HG03469 (cell line): ENCODE measurements at regions not wholly inside any gene's neighbourhood (a gene's known extent, or its start where the extent isn't known, plus 50 kb on each side); places are given as distances from the start of the nearest gene placed in this dataset.

Experiments
- ATAC-seq: cut with Tn5 transposase; IDR thresholded peaks from one replicate; pipeline ENCODE4 v1.9.1; 2021; ENCODE audit warnings: mild to moderate bottlenecking, moderate library complexity, moderate number of reproducible peaks; ENCODE audit not compliant: unreplicated experiment

GRCh38 chr11:80157447-80157846 is 716.6 kb upstream of the TENM4 start:
- ATAC-seq, result no peak

GRCh38 chr11:80156062-80156461 is 715.2 kb upstream of the TENM4 start:
- no peak for ATAC-seq

GRCh38 chr11:80155412-80156017 is 714.7 kb upstream of the TENM4 start:
- no peak for ATAC-seq

- no peak for ATAC-seq
Observed at GRCh38 chr11:80146232-80146631, 705.4 kb upstream of the TENM4 start.

- no peak for ATAC-seq
Observed at GRCh38 chr11:80144897-80145594, 704.2 kb upstream of the TENM4 start.

- no peak for ATAC-seq
Observed at GRCh38 chr11:80136991-80137390, 696.2 kb upstream of the TENM4 start.

GRCh38 chr11:80129396-80129795 is 688.6 kb upstream of the TENM4 start:
- no peak for ATAC-seq

- no peak for ATAC-seq
Observed at GRCh38 chr11:80122211-80122610, 681.4 kb upstream of the TENM4 start.

GRCh38 chr11:80118073-80118472 is 677.2 kb upstream of the TENM4 start:
- ATAC-seq, result no peak

GRCh38 chr11:80116796-80117195 is 676.0 kb upstream of the TENM4 start:
- no peak for ATAC-seq

GRCh38 chr11:80109652-80110051 is 668.8 kb upstream of the TENM4 start:
- no peak for ATAC-seq

- no peak for ATAC-seq
Observed at GRCh38 chr11:80109031-80109430, 668.2 kb upstream of the TENM4 start.

- ATAC-seq, result no peak
Observed at GRCh38 chr11:80107415-80107814, 666.6 kb upstream of the TENM4 start.

- ATAC-seq, result no peak
Observed at GRCh38 chr11:80104191-80104590, 663.4 kb upstream of the TENM4 start.

- no peak for ATAC-seq
Observed at GRCh38 chr11:80103142-80103859, 662.5 kb upstream of the TENM4 start.

GRCh38 chr11:80097146-80097545 is 656.3 kb upstream of the TENM4 start:
- no peak for ATAC-seq

- no peak for ATAC-seq
Observed at GRCh38 chr11:80096736-80097135, 655.9 kb upstream of the TENM4 start.

- no peak for ATAC-seq
Observed at GRCh38 chr11:80086496-80087055, 645.7 kb upstream of the TENM4 start.

- no peak for ATAC-seq
Observed at GRCh38 chr11:80085563-80085962, 644.7 kb upstream of the TENM4 start.

GRCh38 chr11:80084608-80085007 is 643.8 kb upstream of the TENM4 start:
- no peak for ATAC-seq

- no peak for ATAC-seq
Observed at GRCh38 chr11:80083531-80083951, 642.7 kb upstream of the TENM4 start.

- ATAC-seq, result no peak
Observed at GRCh38 chr11:80082406-80082805, 641.6 kb upstream of the TENM4 start.
